Sigmoid colon (tissue), 6 donors: ENCODE measurements at regions not wholly inside any gene's neighbourhood (a gene's known extent, or its start where the extent isn't known, plus 50 kb on each side); places are given as distances from the start of the nearest gene placed in this dataset.

Experiments used
- DNase-seq: peaks from one replicate; pipeline ENCODE4 v3.0.0-alpha.2; 2019
- H3K27ac ChIP-seq, 4 donors: fragments of 200-600 bp; sonication (generic); one replicate each; pipeline ENCODE4 v1.5.1; 2016 to 2019; ENCODE audit warnings: mild to moderate bottlenecking in 1 of 4
- H3K27me3 ChIP-seq, 3 donors: fragments of 200-600 bp; sonication (generic); one replicate each; pipeline ENCODE4 v1.5.1; 2019; ENCODE audit warnings: mild to moderate bottlenecking in 1 of 3
- H3K36me3 ChIP-seq, 4 donors: fragments of 200-600 bp; sonication (generic); one replicate each; pipeline ENCODE4 v1.5.1; 2016 to 2019
- H3K4me1 ChIP-seq, 4 donors: fragments of 200-600 bp; sonication (generic); one replicate each; pipeline ENCODE4 v1.5.1; 2017 to 2019
- H3K4me3 ChIP-seq, 4 donors: fragments of 200-600 bp; sonication (generic); one replicate each; pipeline ENCODE4 v1.5.1; 2017 to 2019; ENCODE audit warnings: mild to moderate bottlenecking in 2 of 4, moderate library complexity in 1 of 4
- H3K9me3 ChIP-seq, 4 donors: fragments of 200-600 bp in 3 of 4; sonication (generic) in 3 of 4; one replicate each; pipeline versions ENCODE4 v1.5.1 to v1.6.1; 2013 to 2019
- EP300 ChIP-seq, 4 donors: sonication (generic); formaldehyde crosslinking; IDR thresholded peaks; one replicate each; pipeline ENCODE4 v1.6.1; 2017; ENCODE audit warnings: antibody characterized with exemption in 4 of 4
- POLR2A ChIP-seq, 2 donors: fragments of 450-650 bp; IDR thresholded peaks; one replicate each; pipeline ENCODE4 v1.6.1; 2016; ENCODE audit warnings: antibody characterized with exemption in 2 of 2, mild to moderate bottlenecking in 2 of 2, moderate library complexity in 2 of 2
- POLR2AphosphoS5 ChIP-seq, 4 donors: sonication (generic); formaldehyde crosslinking; IDR thresholded peaks; one replicate each; pipeline ENCODE4 v1.6.1; 2017; ENCODE audit warnings: antibody characterized with exemption in 4 of 4
- whole genome bisulfite sequencing, 2 donors: extraction: QIAGEN DNeasy Blood & Tissue Kit; methylation state at CpG; one replicate each; pipeline ENCODE4 v1.1.7; 2013; 5-methylcytosine and 5-hydroxymethylcytosine counted together
- intact Hi-C: fragments of 100-400 bp; cut with DNase I; formaldehyde crosslinking; loops from one replicate; pipeline ENCODE4 v1.15.1; 2023
- TF ChIP-seq, protein P1 (sequence below), 4 experiments: fragments of 450-650 bp in 3 of 4; fragments of 200-600 bp in 1 of 4; IDR thresholded peaks; one replicate each; pipeline ENCODE4 v1.5.1; 2016 to 2019; ENCODE audit warnings: antibody characterized with exemption in 4 of 4, mild to moderate bottlenecking in 3 of 4, moderate library complexity in 2 of 4
- donor health status: healthy with polysubstance abuse.
- donor health status: healthy.

DNA sequence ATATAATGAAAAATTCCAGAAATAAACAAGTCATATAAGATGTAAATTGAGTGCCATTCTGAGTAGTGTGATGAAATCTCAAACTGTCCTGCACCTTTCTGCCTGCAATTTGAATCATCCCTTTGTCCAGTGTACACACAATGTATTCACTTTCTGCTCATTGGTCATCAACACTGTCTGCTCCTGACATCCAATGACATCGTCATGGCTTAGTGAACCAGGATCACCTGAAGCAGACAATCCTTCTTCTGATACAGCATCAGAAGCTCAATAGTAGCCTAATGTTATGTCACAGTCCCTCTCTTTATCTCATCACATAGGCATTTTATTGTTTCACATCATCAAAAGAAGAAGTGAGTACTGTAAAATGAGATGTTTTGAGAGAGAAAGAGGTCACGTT lies 366.3 kb downstream of the RFPL4B start:
- WGBS, 2 donors = 67 to 86% methylated on average over 2 of the region's 2 CpGs

DNA sequence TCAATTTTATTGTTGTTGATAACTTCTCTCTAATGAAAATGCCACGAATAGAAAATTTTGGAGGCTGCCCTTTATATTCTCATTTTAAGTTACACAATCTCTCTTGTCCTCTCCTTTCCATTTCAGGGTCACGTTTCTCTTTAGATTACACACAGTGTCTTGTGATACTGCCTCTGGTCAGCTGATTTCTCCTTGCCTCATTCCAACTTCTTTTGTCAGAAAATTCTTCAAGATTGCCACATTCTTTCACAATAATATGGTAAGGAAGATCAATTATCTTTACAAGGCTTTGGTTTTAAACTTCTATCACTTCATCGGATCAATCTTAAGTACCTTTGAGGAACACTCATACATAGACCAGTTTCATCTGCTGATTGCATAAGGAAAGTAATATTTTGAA lies 370.3 kb downstream of the RFPL4B start:
- WGBS, 2 donors = 68 to 82% methylated on average over 3 of the region's 3 CpGs
- Histone ChIP-seq H3K9me3 (no peaks in the 10 kb centered on the region), H3K27me3 (no peaks in the 10 kb centered on the region), H3K4me3 (no peak overlapping the region), H3K27ac (no peak overlapping the region), H3K36me3 (no peaks in the 10 kb centered on the region), H3K4me1 (no peaks in the 10 kb centered on the region)
- no peak for DNase-seq
- TF ChIP-seq EP300 (IDR thresholded peaks at IDR 0.05) (no peak), POLR2AphosphoS5 (IDR thresholded peaks at IDR 0.05) (no peak), POLR2A (IDR thresholded peaks at IDR 0.05) (no peak)
- TF ChIP-seq, protein P1, sequence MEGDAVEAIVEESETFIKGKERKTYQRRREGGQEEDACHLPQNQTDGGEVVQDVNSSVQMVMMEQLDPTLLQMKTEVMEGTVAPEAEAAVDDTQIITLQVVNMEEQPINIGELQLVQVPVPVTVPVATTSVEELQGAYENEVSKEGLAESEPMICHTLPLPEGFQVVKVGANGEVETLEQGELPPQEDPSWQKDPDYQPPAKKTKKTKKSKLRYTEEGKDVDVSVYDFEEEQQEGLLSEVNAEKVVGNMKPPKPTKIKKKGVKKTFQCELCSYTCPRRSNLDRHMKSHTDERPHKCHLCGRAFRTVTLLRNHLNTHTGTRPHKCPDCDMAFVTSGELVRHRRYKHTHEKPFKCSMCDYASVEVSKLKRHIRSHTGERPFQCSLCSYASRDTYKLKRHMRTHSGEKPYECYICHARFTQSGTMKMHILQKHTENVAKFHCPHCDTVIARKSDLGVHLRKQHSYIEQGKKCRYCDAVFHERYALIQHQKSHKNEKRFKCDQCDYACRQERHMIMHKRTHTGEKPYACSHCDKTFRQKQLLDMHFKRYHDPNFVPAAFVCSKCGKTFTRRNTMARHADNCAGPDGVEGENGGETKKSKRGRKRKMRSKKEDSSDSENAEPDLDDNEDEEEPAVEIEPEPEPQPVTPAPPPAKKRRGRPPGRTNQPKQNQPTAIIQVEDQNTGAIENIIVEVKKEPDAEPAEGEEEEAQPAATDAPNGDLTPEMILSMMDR (IDR thresholded peaks at IDR 0.05) = no peak
- intact Hi-C loops = no loop called here

More for the DNA sequence above, 366.3 kb downstream of the RFPL4B start:
- Histone ChIP-seq H3K27ac (no peak overlapping the region), H3K4me1 (no peaks in the 10 kb centered on the region), H3K27me3 (no peaks in the 10 kb centered on the region), H3K9me3 (no peaks in the 10 kb centered on the region), H3K36me3 (no peaks in the 10 kb centered on the region), H3K4me3 (no peak overlapping the region)
- intact Hi-C loops = no loop called here
- TF ChIP-seq POLR2AphosphoS5 (IDR thresholded peaks at IDR 0.05) (no peak), EP300 (IDR thresholded peaks at IDR 0.05) (no peak), POLR2A (IDR thresholded peaks at IDR 0.05) (no peak)
- TF ChIP-seq, protein P1 (IDR thresholded peaks at IDR 0.05) = no peak
- no peak for DNase-seq

DNA sequence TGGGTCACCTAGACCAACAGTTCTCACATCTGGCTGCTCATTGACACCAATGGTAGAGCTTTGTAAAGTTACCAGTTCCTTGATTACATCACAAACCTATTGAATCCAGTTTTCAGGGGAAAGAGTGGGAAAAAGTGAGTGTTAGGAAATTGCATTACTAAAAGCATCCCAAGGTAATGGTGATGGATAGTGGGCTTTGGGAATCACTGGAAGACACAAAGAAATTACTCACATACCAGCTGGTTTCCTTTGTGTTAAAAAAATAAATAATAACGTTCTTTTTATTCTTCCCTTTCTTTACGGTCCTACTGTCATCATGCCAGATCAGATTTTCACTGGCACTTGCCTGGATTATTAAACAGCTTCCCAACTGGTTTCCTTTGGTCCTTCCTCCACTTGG lies 370.7 kb downstream of the RFPL4B start:
- no peaks in the 10 kb centered on the region for H3K4me1 ChIP-seq
- no peak overlapping the region for H3K4me3 ChIP-seq
- intact Hi-C loops = no loop called here
- H3K36me3 ChIP-seq = no peaks in the 10 kb centered on the region
- no peaks in the 10 kb centered on the region for H3K9me3 ChIP-seq
- 65 to 75% methylated on average over 2 of the region's 2 CpGs for WGBS, 2 donors
- no peak overlapping the region for H3K27ac ChIP-seq
- H3K27me3 ChIP-seq = no peaks in the 10 kb centered on the region
- no peak for DNase-seq
- no peak for TF ChIP-seq POLR2AphosphoS5 (IDR thresholded peaks at IDR 0.05)
- TF ChIP-seq, protein P1 (IDR thresholded peaks at IDR 0.05) = no peak
- TF ChIP-seq EP300 (IDR thresholded peaks at IDR 0.05) = no peak
- TF ChIP-seq POLR2A (IDR thresholded peaks at IDR 0.05) = no peak

DNA sequence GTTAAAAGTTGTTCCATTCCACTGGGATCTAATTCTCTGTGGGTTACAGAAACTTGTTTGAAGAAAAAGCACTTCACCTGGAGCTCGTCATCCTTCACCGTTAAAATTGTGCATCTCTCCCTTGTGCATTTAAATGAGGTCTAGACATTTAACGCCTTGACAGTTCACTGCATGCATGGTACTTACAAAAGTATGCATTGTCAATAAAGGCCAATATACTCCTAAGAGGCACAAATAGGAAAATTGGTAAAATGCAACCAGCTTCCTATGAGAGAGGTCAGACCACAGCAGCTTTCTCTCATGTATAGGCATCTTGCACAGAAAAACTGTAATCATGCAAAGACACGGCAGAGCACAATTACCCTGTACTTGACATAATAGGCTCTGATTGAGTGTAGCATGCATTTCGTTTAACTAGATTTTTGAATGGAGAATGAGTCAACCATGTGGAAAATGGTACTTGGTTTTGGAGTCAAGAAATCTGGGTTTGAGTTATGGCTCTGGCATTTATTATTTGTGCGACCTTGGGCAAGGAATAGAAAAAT lies 378.5 kb downstream of the RFPL4B start:
- Histone ChIP-seq H3K4me3 (no peak overlapping the region), H3K27ac (no peak overlapping the region), H3K36me3 (no peaks in the 10 kb centered on the region), H3K27me3 (no peaks in the 10 kb centered on the region), H3K9me3 (no peaks in the 10 kb centered on the region), H3K4me1 (no peaks in the 10 kb centered on the region)
- no peak for DNase-seq
- TF ChIP-seq POLR2A (IDR thresholded peaks at IDR 0.05) (no peak), EP300 (IDR thresholded peaks at IDR 0.05) (no peak), POLR2AphosphoS5 (IDR thresholded peaks at IDR 0.05) (no peak)
- TF ChIP-seq, protein P1 (IDR thresholded peaks at IDR 0.05) = no peak
- WGBS, 2 donors = 87 to 89% methylated on average over 6 of the region's 6 CpGs
- intact Hi-C loops = no loop called here

DNA sequence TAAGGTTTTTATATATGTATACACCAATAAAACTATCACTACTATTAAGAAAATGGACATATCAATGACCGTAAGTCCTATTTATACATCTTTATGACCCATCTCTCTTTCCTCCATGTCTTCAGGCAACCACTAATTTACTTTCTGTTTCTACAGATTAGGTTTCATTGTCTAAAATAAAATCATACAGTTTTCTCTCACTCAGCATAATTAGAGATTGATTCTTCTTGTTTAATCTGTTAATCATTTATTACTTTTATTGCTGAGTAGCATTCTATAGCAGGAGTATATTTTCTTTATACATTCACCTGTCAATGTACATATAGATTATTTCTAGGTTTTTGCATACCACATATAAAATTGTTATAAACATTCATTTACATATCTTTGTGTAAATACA lies 388.0 kb downstream of the RFPL4B start:
- Histone ChIP-seq H3K27me3 (no peaks in the 10 kb centered on the region), H3K36me3 (no peaks in the 10 kb centered on the region), H3K4me3 (no peak overlapping the region), H3K4me1 (no peaks in the 10 kb centered on the region), H3K27ac (no peak overlapping the region), H3K9me3 (no peaks in the 10 kb centered on the region)
- WGBS, 2 donors = 44 to 89% methylated on average over 1 of the region's 1 CpG
- intact Hi-C loops = no loop called here
- TF ChIP-seq EP300 (IDR thresholded peaks at IDR 0.05) (no peak), POLR2AphosphoS5 (IDR thresholded peaks at IDR 0.05) (no peak), POLR2A (IDR thresholded peaks at IDR 0.05) (no peak)
- TF ChIP-seq, protein P1 (IDR thresholded peaks at IDR 0.05) = no peak
- no peak for DNase-seq
